Adrenal gland (tissue), 5 donors: ENCODE measurements at regions not wholly inside any gene's neighbourhood (a gene's known extent, or its start where the extent isn't known, plus 50 kb on each side); places are given as distances from the start of the nearest gene placed in this dataset.

Experiments used
- CTCF ChIP-seq, 6 experiments: fragments of 450-650 bp in 4 of 6; fragments of 200-600 bp in 2 of 6; sonication (generic) in 1 of 6; IDR thresholded peaks; 1 replicate in 5 of 6; 2 replicates in 1 of 6; pipeline versions ENCODE4 v1.5.1 to v1.8.0; 2016 to 2021; ENCODE audit warnings: antibody characterized with exemption in 6 of 6, mild to moderate bottlenecking in 2 of 6, moderate library complexity in 1 of 6
- POLR2A ChIP-seq, 2 donors: fragments of 450-650 bp; IDR thresholded peaks; one replicate each; pipeline ENCODE4 v1.6.1; 2017; ENCODE audit warnings: antibody characterized with exemption in 2 of 2, mild to moderate bottlenecking in 2 of 2, moderate library complexity in 1 of 2
- donor health status: DM: no; HTN: no; CAD: no.

- TF ChIP-seq CTCF (IDR thresholded peaks at IDR 0.05) = no peak
- TF ChIP-seq POLR2A (IDR thresholded peaks at IDR 0.05) = no peak
Observed at GRCh38 chr17:55895112-55895759, 144.4 kb downstream of the PCTP start.
